Amniotic stem cell (primary cell): ENCODE measurements at regions not wholly inside any gene's neighbourhood (a gene's known extent, or its start where the extent isn't known, plus 50 kb on each side); places are given as distances from the start of the nearest gene placed in this dataset.
"Not testable (repeated sequence)": the region's sequence is repeated elsewhere in the genome, so short reads cannot be mapped to it uniquely, and the experiment has no call there.

Experiments
- DNase-seq: peaks from one replicate; lab custom pipeline; 2025; lab: John Stamatoyannopoulos, UW

DNA sequence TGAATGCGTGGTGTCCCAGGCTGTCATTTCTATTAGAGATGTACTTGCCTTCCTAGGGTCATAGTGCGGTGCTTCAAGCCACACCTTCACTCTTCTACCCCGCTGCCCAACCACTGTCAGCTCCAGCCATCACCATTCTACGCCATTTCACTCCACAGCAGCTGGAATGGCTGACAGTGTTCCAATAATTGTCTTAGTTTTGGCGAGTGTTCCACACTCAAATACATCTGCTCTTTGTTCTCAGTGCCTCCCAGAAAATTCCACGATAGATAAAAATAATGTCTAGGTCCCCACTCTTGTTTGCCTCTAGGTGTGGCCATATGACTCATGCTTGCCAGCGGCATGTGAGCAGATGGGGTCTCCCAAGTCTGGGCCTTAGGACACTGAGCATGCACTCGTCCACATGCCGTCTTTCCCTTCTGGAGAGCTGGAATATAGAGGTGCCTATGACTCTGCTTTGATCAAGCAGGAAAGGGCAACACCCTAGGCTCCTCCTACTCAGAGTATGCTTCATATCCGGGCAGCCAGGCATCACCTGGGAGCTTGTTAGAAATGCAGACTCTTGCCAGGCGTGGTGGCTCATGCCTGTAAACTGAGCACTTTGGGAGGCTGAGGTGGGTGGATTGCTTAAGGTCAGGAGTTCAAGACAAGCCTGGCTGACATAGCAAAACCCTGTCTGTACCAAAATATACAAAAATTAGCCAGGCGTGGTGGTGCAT lies 163.0 kb downstream of the BRMS1L start:
- DNase-seq: no peak

- DNase-seq: no peak
These were observed 162.4 kb downstream of the BRMS1L start for GRCh38 chr14:35988550-35988949.

DNA sequence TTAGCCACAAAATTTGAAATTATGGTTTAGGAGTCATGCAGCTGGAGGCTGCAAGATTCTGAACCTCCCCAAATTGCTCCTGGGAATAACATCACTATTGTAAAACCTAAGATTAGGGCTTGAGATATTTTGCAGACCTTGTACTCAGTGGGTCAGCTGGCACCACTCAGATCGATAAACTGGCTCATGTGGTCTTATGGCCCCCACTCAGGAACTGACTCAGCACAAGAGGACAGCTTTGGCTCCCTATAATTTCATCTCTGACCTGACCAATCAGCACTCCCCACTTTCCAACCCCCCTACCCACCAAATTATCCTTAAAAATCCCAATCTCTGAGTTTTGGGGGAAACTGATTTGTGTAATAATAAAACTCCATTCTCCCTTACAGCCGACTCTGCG lies 161.6 kb downstream of the BRMS1L start:
- no peak for DNase-seq

GRCh38 chr14:35986219-35986573 lies 160.1 kb downstream of the BRMS1L start:
- DNase-seq: no peak

DNA sequence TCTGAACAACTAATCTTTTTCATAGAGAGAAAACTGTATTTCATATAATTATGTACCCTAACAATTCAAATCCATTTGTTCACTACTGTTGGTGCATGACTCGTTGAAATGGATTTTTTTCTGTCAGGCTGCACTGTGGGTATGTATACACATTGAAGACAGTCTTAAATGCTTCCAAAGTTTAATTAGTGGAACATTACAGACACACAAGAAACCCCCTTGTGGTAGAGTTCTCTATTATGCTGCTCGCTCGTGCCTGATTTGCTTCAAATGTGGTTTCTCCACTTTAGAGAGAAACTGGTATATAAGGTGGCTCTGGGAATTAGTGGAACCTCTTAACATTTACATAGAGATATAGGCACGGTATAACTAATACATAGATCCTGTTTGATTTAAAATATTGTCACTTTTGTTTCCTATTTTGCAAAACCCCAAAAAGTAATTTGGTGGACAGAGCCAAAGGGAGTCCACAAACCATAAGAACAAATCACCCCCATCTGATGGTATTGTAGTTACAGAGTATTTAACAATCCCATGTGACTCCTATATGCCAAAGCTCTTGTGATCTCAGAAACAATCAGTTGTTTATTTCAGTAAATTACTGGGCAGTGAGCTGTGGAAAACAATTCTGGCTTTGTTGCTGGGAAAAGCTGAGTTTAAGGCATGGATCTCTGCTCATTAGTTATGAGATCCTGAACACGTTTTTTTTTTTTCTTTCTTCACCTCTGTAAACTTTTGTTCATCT lies 159.5 kb downstream of the BRMS1L start:
- DNase-seq: no peak

GRCh38 chr14:35979531-35979930 lies 153.4 kb downstream of the BRMS1L start:
- no peak for DNase-seq

DNA sequence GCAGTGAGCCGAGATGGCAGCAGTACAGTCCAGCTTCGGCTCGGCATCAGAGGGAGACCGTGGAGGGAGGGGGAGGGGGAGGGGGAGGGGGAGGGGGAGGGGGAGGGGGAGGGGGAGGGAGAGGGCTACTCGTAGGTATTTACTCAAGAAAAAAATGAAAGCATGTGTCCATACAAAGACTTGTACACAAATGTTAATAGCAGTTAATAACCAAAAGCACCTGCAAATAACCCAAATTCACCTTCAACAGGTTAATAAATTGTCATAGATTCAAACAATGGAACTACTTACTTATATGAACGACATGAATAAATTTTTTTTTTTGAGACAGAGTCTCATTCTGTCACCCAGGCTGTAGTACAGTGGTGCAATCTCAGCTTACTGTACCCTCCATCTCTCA lies 152.4 kb downstream of the BRMS1L start:
- no peak for DNase-seq

GRCh38 chr14:35975814-35976213 lies 149.7 kb downstream of the BRMS1L start:
- DNase-seq: no peak

- DNase-seq: no peak
These were observed 147.6 kb downstream of the BRMS1L start for GRCh38 chr14:35973770-35974169.

- DNase-seq: no peak
These were observed 146.0 kb downstream of the BRMS1L start for GRCh38 chr14:35971965-35972630.

DNA sequence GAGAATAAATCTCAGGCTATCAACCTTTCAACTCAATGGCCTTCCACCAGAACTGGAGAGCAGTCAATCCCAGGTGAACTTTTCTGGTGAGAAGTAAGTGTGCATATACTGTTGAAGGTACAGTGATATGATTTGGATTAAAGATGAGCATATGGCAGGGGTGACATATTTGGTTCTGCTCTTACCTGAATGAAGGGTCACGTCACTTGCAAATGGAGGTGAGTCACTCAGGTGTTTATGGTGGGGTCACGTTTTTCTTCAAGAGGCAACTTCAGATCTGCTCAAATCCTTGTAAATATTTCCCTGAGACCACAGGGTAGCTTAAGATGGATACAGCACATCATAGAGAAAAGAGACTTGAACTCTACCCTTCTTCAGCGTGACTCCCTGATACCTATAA lies 143.2 kb downstream of the BRMS1L start:
- DNase-seq: no peak

DNA sequence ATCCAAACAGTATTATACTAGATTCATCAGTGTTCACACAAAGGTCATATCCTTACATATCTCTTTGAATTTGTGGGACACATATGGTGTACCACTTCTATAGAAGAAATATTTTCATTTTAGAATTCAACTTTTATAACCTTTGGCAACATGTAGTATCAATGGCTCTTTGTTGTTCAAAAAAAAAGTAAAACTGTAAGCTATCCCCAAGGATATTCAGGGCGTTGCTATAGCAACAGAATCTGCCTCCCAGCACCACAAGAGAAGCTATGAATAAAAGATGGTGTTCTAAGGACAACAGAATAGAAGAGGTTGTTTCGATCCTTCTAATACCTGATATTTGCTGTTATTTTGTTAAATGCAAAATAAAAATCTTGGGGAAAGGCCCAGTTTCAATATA lies 139.3 kb downstream of the BRMS1L start:
- DNase-seq: no peak

- DNase-seq: no peak
These were observed 138.7 kb downstream of the BRMS1L start for GRCh38 chr14:35964697-35965286.

DNA sequence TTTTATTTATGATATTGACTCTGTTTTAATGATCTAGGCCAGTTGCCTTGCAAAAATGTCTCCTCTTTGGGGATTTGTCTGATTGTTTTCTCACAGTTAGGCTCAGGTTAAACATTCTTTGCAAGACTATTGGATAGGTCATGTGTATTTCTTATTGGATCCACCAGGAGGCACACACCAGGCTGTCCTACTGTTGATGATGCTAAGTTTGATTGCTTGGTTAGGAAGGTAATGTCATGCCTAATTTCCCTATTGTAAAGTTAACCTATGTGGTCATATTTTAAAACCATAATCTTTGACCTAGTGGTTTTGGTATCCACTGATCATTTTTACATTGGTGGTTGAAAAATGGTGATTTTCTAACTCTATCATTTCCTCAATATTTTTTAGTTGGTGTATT lies 137.1 kb downstream of the BRMS1L start:
- DNase-seq: no peak

- DNase-seq: no peak
These were observed 135.6 kb downstream of the BRMS1L start for GRCh38 chr14:35961697-35962274.

DNA sequence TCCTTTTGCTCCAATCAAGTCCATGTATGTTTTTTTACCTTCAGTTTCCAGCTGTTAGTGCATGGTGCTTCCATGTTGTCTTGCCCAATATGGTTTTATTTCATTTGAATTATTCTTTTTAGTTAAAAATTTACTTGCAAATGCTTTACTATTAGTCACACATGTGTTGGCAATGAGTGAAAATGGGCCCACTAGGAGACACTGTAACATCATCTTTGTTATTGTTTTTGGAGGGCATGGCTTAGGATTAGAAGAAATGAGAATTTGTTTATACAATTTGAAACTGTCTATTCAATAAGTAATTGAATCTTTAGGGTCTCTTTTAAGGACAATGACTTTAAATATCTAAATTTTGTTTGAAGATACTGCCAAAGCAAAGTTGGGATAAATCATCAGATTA lies 133.7 kb downstream of the BRMS1L start:
- no peak for DNase-seq

DNA sequence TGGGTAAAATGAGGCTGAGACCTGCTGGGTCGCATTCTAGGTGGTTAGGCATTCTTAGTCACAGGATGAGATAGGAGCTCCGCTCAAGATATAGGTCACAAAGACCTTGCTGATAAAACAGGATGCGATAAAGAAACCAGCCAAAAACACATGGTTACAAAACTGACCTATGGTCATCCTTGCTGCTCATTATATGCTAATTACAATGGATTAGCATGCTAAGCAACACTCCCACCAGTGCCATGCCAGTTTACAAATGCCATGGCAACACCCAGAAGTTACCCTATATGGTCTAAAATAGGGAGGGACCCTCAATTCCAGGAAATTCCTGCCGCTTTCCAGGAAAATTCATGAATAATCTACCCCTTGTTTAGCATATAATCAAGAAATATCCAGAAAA lies 132.4 kb downstream of the BRMS1L start:
- no peak for DNase-seq

DNA sequence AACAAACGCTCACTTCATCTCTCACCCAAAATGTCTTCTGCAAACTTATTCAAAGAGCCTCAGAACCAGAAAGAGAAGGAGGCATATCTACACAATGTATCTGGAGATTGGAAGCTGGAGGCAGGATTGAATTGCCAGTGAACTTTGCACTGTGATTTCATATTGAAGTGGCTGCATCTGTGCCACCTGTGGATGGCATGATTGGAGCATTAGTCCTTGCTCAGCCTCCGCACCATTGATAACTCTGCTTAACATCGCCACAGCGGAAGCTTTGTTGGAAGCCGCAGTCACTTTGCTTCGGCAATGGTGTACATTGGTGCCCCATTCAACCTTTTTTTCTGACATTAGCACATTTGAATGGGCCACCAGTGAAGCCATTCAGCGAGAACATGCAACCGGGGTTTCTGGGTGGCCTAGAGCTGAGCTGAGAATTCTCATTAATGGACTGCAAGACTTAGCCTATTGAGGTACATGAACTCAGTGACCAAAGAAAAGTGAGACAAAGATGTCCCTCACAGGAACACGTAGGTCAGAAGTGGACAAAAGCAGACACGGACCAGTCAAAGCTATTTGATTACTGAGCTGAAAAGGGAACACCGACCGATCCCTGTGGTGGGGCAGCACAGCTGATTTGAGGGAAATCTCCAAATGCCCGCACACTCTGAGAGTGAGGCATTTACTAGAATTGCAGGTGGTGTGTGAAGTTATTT lies 130.4 kb downstream of the BRMS1L start:
- DNase-seq: no peak

GRCh38 chr14:35952584-35952983 lies 126.4 kb downstream of the BRMS1L start:
- no peak for DNase-seq

GRCh38 chr14:35949920-35950513 lies 123.9 kb downstream of the BRMS1L start:
- DNase-seq: no peak

GRCh38 chr14:35947983-35948382 lies 121.8 kb downstream of the BRMS1L start:
- DNase-seq: not testable (repeated sequence)
